ENCODE measurements at regions not wholly inside any gene's neighbourhood (a gene's known extent, or its start where the extent isn't known, plus 50 kb on each side); places are given as distances from the start of the nearest gene placed in this dataset.

DNA sequence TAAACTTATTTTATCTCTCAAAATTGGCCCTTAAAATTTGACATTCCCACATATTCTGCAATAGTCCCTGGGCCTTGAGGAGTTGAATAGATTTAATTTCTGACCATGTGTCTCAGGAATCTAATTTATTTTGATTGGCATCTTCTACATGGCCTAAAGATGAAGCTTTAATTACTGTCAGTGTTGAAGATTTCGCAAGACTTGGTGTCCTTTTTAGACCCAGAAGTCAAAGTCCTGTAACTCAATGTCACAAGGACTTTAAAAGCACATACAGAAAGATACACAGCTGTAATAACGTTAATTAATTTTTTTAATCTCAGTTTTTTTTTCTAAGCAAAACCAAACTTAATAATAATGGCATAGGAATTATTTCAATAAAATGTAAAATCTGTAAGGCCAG lies 163.9 kb downstream of the SUCNR1 start:
- TF ChIP-seq CTCF (IDR thresholded peaks at IDR 0.05) (no peak), POLR2A (IDR thresholded peaks at IDR 0.05) (no peak)
